HepG2 (cell line): ENCODE measurements at regions not wholly inside any gene's neighbourhood (a gene's known extent, or its start where the extent isn't known, plus 50 kb on each side); places are given as distances from the start of the nearest gene placed in this dataset.
"Not testable (repeated sequence)": the region's sequence is repeated elsewhere in the genome, so short reads cannot be mapped to it uniquely, and the experiment has no call there.

Experiments
- ATAC-seq: fragments of 200-7000 bp; cut with Tn5 transposase; 3 replicates; pipeline ENCODE4 v1.9.1; 2020; ENCODE audit warnings: mild to moderate bottlenecking, moderate library complexity
- BruUV-seq: library from RNA; stranded (reverse); fragments of 400-500 nt; replicated peaks from 2 replicates; lab custom pipeline; 2021; lab: Mats Ljungman, UMichigan
- CTCF ChIA-PET: fragments of 300-600 bp; formaldehyde crosslinking; extraction: SDS; loops from one replicate; lab custom pipeline; 2021; ENCODE audit warnings: low total read pairs, inconsistent platforms, low intra/inter-chr PET ratio; lab: Yijun Ruan, JAX
- POLR2A ChIA-PET: fragments of 350-600 bp; sonication (Branson Sonifier 250); formaldehyde crosslinking; loops from one replicate; lab custom pipeline; 2020; ENCODE audit warnings: antibody characterized with exemption, inconsistent platforms; lab: Yijun Ruan, JAX
- DNase-seq: peaks from one replicate; pipeline ENCODE4 v3.0.0-alpha.2; 2015; ENCODE audit warnings: low spot score
- FAIRE-seq: peaks from 3 replicates; lab custom pipeline; 2011; peaks lifted over from hg19 to GRCh38; lab: Jason Lieb, UNC
- H2AFZ ChIP-seq: one replicate; pipeline ENCODE4 v1.6.1; 2011; ENCODE audit warnings: low read length, inconsistent platforms
- H3K27ac ChIP-seq: fragments of 300-600 bp; 3 replicates; pipeline ENCODE4 v1.8.0; 2011; ENCODE audit warnings: mixed run types, mild to moderate bottlenecking, mixed read lengths, low read length, inconsistent platforms; ENCODE audit not compliant: insufficient read depth; ENCODE audit errors: extremely low read length
- H3K27me3 ChIP-seq, 2 experiments: fragments of 200-600 bp in 1 of 2; 2 replicates in 1 of 2; 3 replicates in 1 of 2; pipeline versions ENCODE4 v1.6.0 to v1.8.0; 2011; ENCODE audit warnings: low read length in 2 of 2, mild to moderate bottlenecking in 2 of 2, moderate library complexity in 2 of 2, inconsistent platforms in 1 of 2; ENCODE audit not compliant: insufficient read depth in 2 of 2, control insufficient read depth in 1 of 2
- H3K36me3 ChIP-seq, 2 experiments: fragments of 200-600 bp in 1 of 2; replicated peaks in 1 of 2; 2 replicates in 1 of 2; 3 replicates in 1 of 2; pipeline versions ENCODE4 v1.5.1 to v1.8.0; 2011; ENCODE audit warnings: low read length in 2 of 2, inconsistent platforms in 1 of 2; ENCODE audit not compliant: insufficient read depth in 2 of 2, control insufficient read depth in 1 of 2
- H3K4me1 ChIP-seq: 2 replicates; pipeline ENCODE4 v1.5.1; 2012; ENCODE audit warnings: low read length, inconsistent platforms; ENCODE audit not compliant: insufficient read depth
- H3K4me2 ChIP-seq: 2 replicates; pipeline ENCODE4 v1.6.0; 2011; ENCODE audit warnings: low read depth, low read length, inconsistent platforms
- H3K4me3 ChIP-seq, 3 experiments: fragments of 200-600 bp in 1 of 3; sonication (generic), shearing (Covaris generic) in 1 of 3; replicated peaks in 1 of 3; 2 replicates each; pipeline ENCODE4 v1.5.1; 2011 to 2016; ENCODE audit warnings: low read length in 3 of 3, inconsistent platforms in 2 of 3, low read depth in 2 of 3, mild to moderate bottlenecking in 2 of 3, control low read depth in 1 of 3, mixed read lengths in 1 of 3; ENCODE audit not compliant: insufficient read depth in 1 of 3
- H3K79me2 ChIP-seq: one replicate; pipeline ENCODE4 v1.6.1; 2011; ENCODE audit warnings: low read length, inconsistent platforms; ENCODE audit not compliant: insufficient read depth
- H3K9ac ChIP-seq: 2 replicates; pipeline ENCODE4 v1.6.0; 2011; ENCODE audit warnings: mild to moderate bottlenecking, low read depth, low read length, inconsistent platforms; ENCODE audit not compliant: insufficient read depth
- H3K9me3 ChIP-seq: 2 replicates; pipeline ENCODE4 v1.5.1; 2012; ENCODE audit warnings: mild to moderate bottlenecking, low read length
- H4K20me1 ChIP-seq: 2 replicates; pipeline ENCODE4 v1.6.0; 2011; ENCODE audit warnings: inconsistent platforms, mild to moderate bottlenecking, low read length, moderate library complexity; ENCODE audit not compliant: insufficient read depth
- KAT8 ChIP-seq: IDR thresholded peaks from 2 replicates; pipeline ENCODE4 v1.6.1; 2016; ENCODE audit warnings: missing genetic modification reagents, missing compliant biosample characterization
- NFYB ChIP-seq: sonication (generic); formaldehyde crosslinking; IDR thresholded peaks from 2 replicates; pipeline ENCODE4 v1.4.0; 2020; ENCODE audit warnings: missing genetic modification reagents
- NR1H2 ChIP-seq: sonication (generic); formaldehyde crosslinking; IDR thresholded peaks from 2 replicates; pipeline ENCODE4 v1.8.1; 2022; ENCODE audit warnings: low read depth, missing genetic modification reagents, borderline replicate concordance
- ZFP37 ChIP-seq: sonication (generic); formaldehyde crosslinking; IDR thresholded peaks from 2 replicates; pipeline ENCODE4 v1.4.0; 2020; ENCODE audit warnings: missing genetic modification reagents, borderline replicate concordance
- ZNF34 ChIP-seq: sonication (generic); formaldehyde crosslinking; IDR thresholded peaks from 2 replicates; pipeline ENCODE4 v1.4.0; 2020; ENCODE audit warnings: mild to moderate bottlenecking, missing genetic modification reagents, borderline replicate concordance
- ZNF547 ChIP-seq: sonication (generic); formaldehyde crosslinking; IDR thresholded peaks from 2 replicates; pipeline ENCODE4 v1.5.1; 2020; ENCODE audit warnings: mild to moderate bottlenecking, missing genetic modification reagents
- ZNF615 ChIP-seq: sonication (generic); formaldehyde crosslinking; IDR thresholded peaks from 2 replicates; pipeline ENCODE4 v1.5.0; 2020; ENCODE audit warnings: mild to moderate bottlenecking, missing genetic modification reagents, borderline replicate concordance
- WGBS: methylation state at CpG from one replicate; pipeline ENCODE4 v1.1.6; 2017; ENCODE audit warnings: low lambda C conversion rate; 5-methylcytosine and 5-hydroxymethylcytosine counted together
- in situ Hi-C: cut with HindIII; loops from 2 replicates; pipeline ENCODE4 v1.10.0; 2017; ENCODE audit warnings: low pct_unique_long_range_greater_than_20kb; ENCODE audit not compliant: extremely low pct_ligation_motif_present
- intact Hi-C: fragments of 100-400 bp; cut with micrococcal nuclease; formaldehyde crosslinking; loops from one replicate; pipeline ENCODE4 v1.10.0; 2022; ENCODE audit not compliant: unreplicated experiment

DNA sequence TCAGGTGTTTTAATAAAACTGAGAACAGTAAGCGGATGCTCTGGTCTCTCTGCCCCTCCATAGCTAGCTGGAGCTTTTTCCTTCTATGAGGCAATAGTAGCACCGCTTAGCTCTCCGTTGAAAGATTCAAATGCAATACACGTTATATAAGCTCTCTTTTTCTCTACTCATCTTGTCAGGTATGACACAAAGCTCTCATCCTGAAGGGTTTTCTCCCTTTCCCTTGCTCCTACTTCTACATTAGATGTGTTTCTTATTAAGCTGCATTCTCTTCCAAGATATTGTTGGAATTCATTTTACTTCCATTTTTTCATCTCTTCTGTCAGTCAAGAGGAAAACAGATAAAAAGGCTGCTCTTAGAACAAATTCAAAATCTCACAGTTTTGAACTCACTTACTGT is 434.6 kb upstream of the DDX18 start:
- intact Hi-C loops (no loop called here), in situ Hi-C loops (no loop called here)
- Histone ChIP-seq H3K27me3 (no peaks in the 10 kb centered on the region), H3K79me2 (no peaks in the 10 kb centered on the region), H3K9ac (no peak overlapping the region), H3K4me3 (no peak overlapping the region), H3K36me3 (no peaks in the 10 kb centered on the region), H3K27ac (no peak overlapping the region), H3K4me2 (no peak overlapping the region), H2AFZ (no peak overlapping the region), H3K4me1 (no peaks in the 10 kb centered on the region), H4K20me1 (no peaks in the 10 kb centered on the region), H3K9me3 (no peaks in the 10 kb centered on the region)
- DNase-seq (no peak), ATAC-seq (no peak), FAIRE-seq (no peak)
- CTCF ChIA-PET = no interaction called here
- TF ChIP-seq ZFP37 = no peak
- no peak for TF ChIP-seq KAT8
- TF ChIP-seq ZNF34 = no peak
- TF ChIP-seq NR1H2 (CRISPR knock-in tag) = no peak
- TF ChIP-seq ZNF615 (CRISPR knock-in tag) = no peak
- TF ChIP-seq NFYB (CRISPR knock-in tag) = no peak
- TF ChIP-seq ZNF547 (CRISPR knock-in tag) = no peak
- no TSS peak for BruUV-seq
- 34% methylated on average over 4 of the region's 4 CpGs for WGBS
- POLR2A ChIA-PET = no interaction called here

DNA sequence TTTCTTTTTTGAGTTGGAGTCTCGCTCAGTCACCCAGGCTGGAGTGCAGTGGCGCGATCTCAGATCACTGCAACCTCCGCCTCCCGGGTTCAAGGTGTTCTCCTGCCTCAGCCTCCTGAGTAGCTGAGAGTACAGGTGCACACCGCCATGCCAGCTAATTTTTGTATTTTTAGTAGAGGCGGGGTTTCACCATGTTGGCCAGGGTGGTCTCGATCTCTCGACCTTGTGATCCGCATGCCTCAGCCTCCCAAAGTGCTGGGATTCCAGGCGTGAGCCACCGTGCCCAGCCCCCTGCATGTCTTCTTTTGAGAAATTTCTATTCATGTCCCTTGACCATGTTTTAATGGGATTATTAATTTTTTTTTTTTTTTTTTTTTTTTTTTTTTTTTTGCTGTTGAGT is 430.5 kb upstream of the DDX18 start:
- intact Hi-C loops, H2AFZ ChIP-seq, H3K27ac ChIP-seq, H3K79me2 ChIP-seq, H3K4me1 ChIP-seq, CTCF ChIA-PET, H3K36me3 ChIP-seq, DNase-seq, in situ Hi-C loops, POLR2A ChIA-PET, H3K27me3 ChIP-seq, H3K9me3 ChIP-seq, H3K4me2 ChIP-seq, BruUV-seq, H4K20me1 ChIP-seq, H3K9ac ChIP-seq, H3K4me3 ChIP-seq, ATAC-seq, FAIRE-seq: not testable (repeated sequence)
- WGBS = 52% methylated on average over 12 of the region's 12 CpGs
